OCI-LY1 (cell line): ENCODE measurements at regions not wholly inside any gene's neighbourhood (a gene's known extent, or its start where the extent isn't known, plus 50 kb on each side); places are given as distances from the start of the nearest gene placed in this dataset.

Source experiments
- H2AFZ ChIP-seq: fragments of 200-600 bp; sonication (generic), shearing (Covaris generic); 2 replicates; pipeline ENCODE4 v1.6.0; 2014; ENCODE audit warnings: antibody characterized with exemption, mild to moderate bottlenecking, low read length
- H3F3A ChIP-seq: fragments of 200-600 bp; sonication (generic), shearing (Covaris generic); 2 replicates; pipeline ENCODE4 v1.6.0; 2014; ENCODE audit warnings: mild to moderate bottlenecking, antibody characterized with exemption, low read length, moderate library complexity; ENCODE audit not compliant: insufficient read depth
- H3K27ac ChIP-seq: fragments of 200-600 bp; sonication (generic); 2 replicates; pipeline ENCODE4 v1.5.1; 2014; ENCODE audit warnings: low read length, mixed run types, mild to moderate bottlenecking, low read depth; ENCODE audit not compliant: poor library complexity, severe bottlenecking
- H3K27me3 ChIP-seq: fragments of 200-600 bp; sonication (generic); 2 replicates; pipeline ENCODE4 v1.6.0; 2014; ENCODE audit warnings: antibody characterized with exemption, mild to moderate bottlenecking, low read length, moderate library complexity; ENCODE audit not compliant: insufficient read depth
- H3K36me3 ChIP-seq: fragments of 200-600 bp; sonication (generic); 2 replicates; pipeline ENCODE4 v1.6.1; 2014; ENCODE audit warnings: mild to moderate bottlenecking, antibody characterized with exemption, low read length, moderate library complexity, mixed read lengths; ENCODE audit not compliant: insufficient read depth
- H3K4me1 ChIP-seq: fragments of 200-600 bp; sonication (generic); 2 replicates; pipeline ENCODE4 v1.5.1; 2014; ENCODE audit warnings: mild to moderate bottlenecking, low read length, moderate library complexity; ENCODE audit not compliant: insufficient read depth, severe bottlenecking
- H3K4me2 ChIP-seq: fragments of 200-600 bp; sonication (generic), shearing (Covaris generic); 2 replicates; pipeline ENCODE4 v1.6.1; 2014; ENCODE audit warnings: low read length
- H3K4me3 ChIP-seq: fragments of 200-600 bp; sonication (generic); 2 replicates; pipeline ENCODE4 v1.5.1; 2014; ENCODE audit warnings: low read length, low read depth, mild to moderate bottlenecking, mixed read lengths; ENCODE audit not compliant: poor library complexity, severe bottlenecking
- H3K79me2 ChIP-seq: fragments of 200-600 bp; shearing (Covaris generic); 2 replicates; pipeline ENCODE4 v1.6.1; 2016; ENCODE audit warnings: mixed run types, low read length, mixed read lengths; ENCODE audit not compliant: insufficient read depth
- H3K9ac ChIP-seq: fragments of 200-600 bp; sonication (generic), shearing (Covaris generic); 2 replicates; pipeline ENCODE4 v1.6.1; 2014; ENCODE audit warnings: mild to moderate bottlenecking, low read length, mixed read lengths
- H3K9me2 ChIP-seq: fragments of 200-600 bp; sonication (generic), shearing (Covaris generic); 2 replicates; pipeline ENCODE4 v1.6.1; 2014; ENCODE audit warnings: low read depth, mild to moderate bottlenecking, low read length, mixed read lengths
- H3K9me3 ChIP-seq: fragments of 200-600 bp; shearing (Covaris generic); 2 replicates; pipeline ENCODE4 v1.6.1; 2014; ENCODE audit warnings: low read length, mixed read lengths
- H4K20me1 ChIP-seq: fragments of 200-600 bp; sonication (generic), shearing (Covaris generic); 2 replicates; pipeline ENCODE4 v1.6.0; 2016; ENCODE audit warnings: mild to moderate bottlenecking, low read length; ENCODE audit not compliant: insufficient read depth
- EZH2 ChIP-seq: fragments of 200-600 bp; sonication (generic), shearing (Covaris generic); IDR thresholded peaks from 2 replicates; pipeline ENCODE4 v1.8.0; 2017; ENCODE audit warnings: borderline replicate concordance, mixed run types, mild to moderate bottlenecking, antibody characterized with exemption, low read length, moderate library complexity, mixed read lengths
- TF ChIP-seq, protein P1 (sequence below): fragments of 200-600 bp; sonication (generic), shearing (Covaris generic); IDR thresholded peaks from 2 replicates; pipeline ENCODE4 v1.5.1; 2017; ENCODE audit warnings: mild to moderate bottlenecking, antibody characterized with exemption, low read length, moderate library complexity, mixed read lengths

DNA sequence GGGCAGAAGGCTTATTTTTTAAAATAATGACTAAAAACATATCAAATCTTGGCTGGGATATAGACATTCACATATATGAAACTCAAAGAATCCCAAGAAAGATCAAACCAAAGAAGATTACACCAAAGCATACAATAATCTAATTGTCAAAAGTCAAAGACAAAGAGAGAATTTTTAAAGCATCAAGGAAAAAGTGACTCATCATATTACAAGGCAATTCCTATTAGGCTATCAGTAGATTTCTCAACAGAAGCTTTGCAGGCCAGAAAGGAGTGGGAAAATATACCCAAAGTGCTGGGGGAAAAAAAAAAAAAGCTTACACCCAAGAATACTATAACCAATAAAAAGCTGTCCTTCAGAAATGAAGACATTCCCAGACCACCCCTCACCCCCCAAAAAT lies 375.6 kb downstream of the BRINP2 start:
- Histone ChIP-seq H4K20me1 (no peaks in the 10 kb centered on the region), H3F3A (no peaks in the 10 kb centered on the region), H3K79me2 (no peaks in the 10 kb centered on the region), H3K9me3 (no peaks in the 10 kb centered on the region), H3K9ac (no peak overlapping the region), H3K4me3 (no peak overlapping the region), H3K4me1 (no peaks in the 10 kb centered on the region), H3K9me2 (no peaks in the 10 kb centered on the region), H3K4me2 (no peak overlapping the region), H3K27me3 (no peaks in the 10 kb centered on the region), H3K36me3 (no peaks in the 10 kb centered on the region), H2AFZ (no peak overlapping the region), H3K27ac (no peak overlapping the region)
- TF ChIP-seq, protein P1, sequence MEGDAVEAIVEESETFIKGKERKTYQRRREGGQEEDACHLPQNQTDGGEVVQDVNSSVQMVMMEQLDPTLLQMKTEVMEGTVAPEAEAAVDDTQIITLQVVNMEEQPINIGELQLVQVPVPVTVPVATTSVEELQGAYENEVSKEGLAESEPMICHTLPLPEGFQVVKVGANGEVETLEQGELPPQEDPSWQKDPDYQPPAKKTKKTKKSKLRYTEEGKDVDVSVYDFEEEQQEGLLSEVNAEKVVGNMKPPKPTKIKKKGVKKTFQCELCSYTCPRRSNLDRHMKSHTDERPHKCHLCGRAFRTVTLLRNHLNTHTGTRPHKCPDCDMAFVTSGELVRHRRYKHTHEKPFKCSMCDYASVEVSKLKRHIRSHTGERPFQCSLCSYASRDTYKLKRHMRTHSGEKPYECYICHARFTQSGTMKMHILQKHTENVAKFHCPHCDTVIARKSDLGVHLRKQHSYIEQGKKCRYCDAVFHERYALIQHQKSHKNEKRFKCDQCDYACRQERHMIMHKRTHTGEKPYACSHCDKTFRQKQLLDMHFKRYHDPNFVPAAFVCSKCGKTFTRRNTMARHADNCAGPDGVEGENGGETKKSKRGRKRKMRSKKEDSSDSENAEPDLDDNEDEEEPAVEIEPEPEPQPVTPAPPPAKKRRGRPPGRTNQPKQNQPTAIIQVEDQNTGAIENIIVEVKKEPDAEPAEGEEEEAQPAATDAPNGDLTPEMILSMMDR = no peak
- TF ChIP-seq EZH2 = no peak

- H3K4me1 ChIP-seq = no peaks in the 10 kb centered on the region
Measured at GRCh38 chr1:177526201-177526600, 355.4 kb downstream of the BRINP2 start.

DNA sequence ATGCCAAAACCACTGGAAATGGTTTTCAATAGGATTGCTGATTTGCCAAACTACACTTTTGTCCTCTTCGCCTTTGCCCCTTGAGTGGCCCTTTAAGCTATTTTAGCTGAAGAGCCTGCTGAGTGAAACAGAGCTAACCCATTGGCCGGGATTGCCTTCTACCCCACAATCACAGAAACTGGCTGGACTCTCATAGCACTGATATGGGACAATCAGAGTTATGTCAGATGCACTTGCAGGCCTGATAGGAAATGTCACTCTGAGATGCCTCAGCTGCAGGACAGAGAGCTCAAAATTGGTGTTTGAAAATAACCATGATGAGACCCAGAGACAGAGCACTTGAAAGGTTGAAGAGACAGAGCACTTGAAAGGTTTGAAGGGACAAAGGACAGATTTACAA lies 354.4 kb downstream of the BRINP2 start:
- no peaks in the 10 kb centered on the region for H3K79me2 ChIP-seq
- H3K27me3 ChIP-seq = no peaks in the 10 kb centered on the region
- no peaks in the 10 kb centered on the region for H3K36me3 ChIP-seq
- H3K9me2 ChIP-seq = no peaks in the 10 kb centered on the region
- no peaks in the 10 kb centered on the region for H3K9me3 ChIP-seq
- no peaks in the 10 kb centered on the region for H4K20me1 ChIP-seq
- no peak for TF ChIP-seq EZH2
- TF ChIP-seq, protein P1 = no peak
- no peak overlapping the region for H2AFZ ChIP-seq
- H3K9ac ChIP-seq = no peak overlapping the region
- H3K4me1 ChIP-seq = no peaks in the 10 kb centered on the region
- H3K4me3 ChIP-seq = no peak overlapping the region
- no peak overlapping the region for H3K27ac ChIP-seq
- no peaks in the 10 kb centered on the region for H3F3A ChIP-seq
- no peak overlapping the region for H3K4me2 ChIP-seq

More at GRCh38 chr1:177526201-177526600, 355.4 kb downstream of the BRINP2 start:
- Histone ChIP-seq H3K9ac (no peak overlapping the region), H4K20me1 (no peaks in the 10 kb centered on the region), H3K36me3 (no peaks in the 10 kb centered on the region), H3K27ac (no peak overlapping the region), H3K4me3 (no peak overlapping the region), H2AFZ (no peak overlapping the region), H3F3A (no peaks in the 10 kb centered on the region), H3K4me2 (no peak overlapping the region), H3K9me2 (no peaks in the 10 kb centered on the region), H3K79me2 (no peaks in the 10 kb centered on the region), H3K9me3 (no peaks in the 10 kb centered on the region), H3K27me3 (no peaks in the 10 kb centered on the region)
- TF ChIP-seq EZH2 = no peak
- TF ChIP-seq, protein P1 = no peak
